ENCODE measurements at regions not wholly inside any gene's neighbourhood (a gene's known extent, or its start where the extent isn't known, plus 50 kb on each side); places are given as distances from the start of the nearest gene placed in this dataset.

DNA sequence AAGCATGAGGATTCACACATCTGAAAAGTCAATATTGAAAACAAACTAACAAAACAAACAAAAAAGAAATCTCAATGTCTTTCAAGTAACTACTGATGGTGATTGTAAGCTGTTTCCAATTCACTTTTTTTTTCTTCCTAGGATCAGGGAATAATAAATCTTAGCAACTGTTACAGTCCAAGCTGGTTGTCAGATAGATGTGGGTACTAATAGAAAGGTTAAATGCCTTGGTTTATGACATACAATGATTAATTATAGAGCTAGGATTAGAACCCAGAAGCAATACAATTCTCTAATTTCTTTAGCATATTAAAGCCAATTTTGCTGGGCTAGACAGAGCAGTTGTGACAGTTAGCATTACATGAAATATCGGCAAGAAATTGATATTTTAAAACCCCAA is 1301.6 kb downstream of the EPHA7 start:
- H3K27me3 Mint-ChIP-seq (ENCODE audit: low read depth): no peaks in the 10 kb centered on the region
- peaks cover 21% of the 10 kb centered on the region for H3K4me1 Mint-ChIP-seq
- H3K36me3 Mint-ChIP-seq (ENCODE audit: low read depth): no peaks in the 10 kb centered on the region
- TF ChIP-seq, protein P1, sequence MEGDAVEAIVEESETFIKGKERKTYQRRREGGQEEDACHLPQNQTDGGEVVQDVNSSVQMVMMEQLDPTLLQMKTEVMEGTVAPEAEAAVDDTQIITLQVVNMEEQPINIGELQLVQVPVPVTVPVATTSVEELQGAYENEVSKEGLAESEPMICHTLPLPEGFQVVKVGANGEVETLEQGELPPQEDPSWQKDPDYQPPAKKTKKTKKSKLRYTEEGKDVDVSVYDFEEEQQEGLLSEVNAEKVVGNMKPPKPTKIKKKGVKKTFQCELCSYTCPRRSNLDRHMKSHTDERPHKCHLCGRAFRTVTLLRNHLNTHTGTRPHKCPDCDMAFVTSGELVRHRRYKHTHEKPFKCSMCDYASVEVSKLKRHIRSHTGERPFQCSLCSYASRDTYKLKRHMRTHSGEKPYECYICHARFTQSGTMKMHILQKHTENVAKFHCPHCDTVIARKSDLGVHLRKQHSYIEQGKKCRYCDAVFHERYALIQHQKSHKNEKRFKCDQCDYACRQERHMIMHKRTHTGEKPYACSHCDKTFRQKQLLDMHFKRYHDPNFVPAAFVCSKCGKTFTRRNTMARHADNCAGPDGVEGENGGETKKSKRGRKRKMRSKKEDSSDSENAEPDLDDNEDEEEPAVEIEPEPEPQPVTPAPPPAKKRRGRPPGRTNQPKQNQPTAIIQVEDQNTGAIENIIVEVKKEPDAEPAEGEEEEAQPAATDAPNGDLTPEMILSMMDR (IDR thresholded peaks at IDR 0.05; ENCODE audit: unreplicated experiment in 3 of 3): no peak
- no peak overlapping the region for H3K4me3 Mint-ChIP-seq
- H3K9me3 Mint-ChIP-seq: no peaks in the 10 kb centered on the region
- no peak overlapping the region for H3K27ac Mint-ChIP-seq

DNA sequence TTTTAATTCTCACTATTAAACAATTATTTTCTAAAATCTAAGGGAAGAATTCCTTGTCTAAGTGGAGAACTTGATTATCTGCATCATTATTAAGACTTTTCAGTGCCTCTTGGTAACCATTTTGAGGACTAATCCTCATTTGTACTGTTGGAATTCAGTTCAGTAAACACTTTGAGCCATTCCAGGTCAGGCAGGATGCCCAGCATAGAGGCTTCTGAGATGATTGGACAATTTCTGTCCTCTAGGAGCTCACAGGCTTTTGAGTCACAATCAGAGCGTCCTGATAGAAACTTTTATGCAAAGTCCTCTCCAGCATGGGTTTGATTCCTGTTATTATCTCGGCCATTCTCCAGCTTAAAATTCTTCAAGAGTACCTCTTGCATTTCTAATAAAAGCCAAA is 1304.6 kb downstream of the EPHA7 start:
- Mint-ChIP-seq H3K4me3 (no peak overlapping the region), H3K4me1 (peaks cover 16% of the 10 kb centered on the region), H3K27me3 (ENCODE audit: low read depth) (no peaks in the 10 kb centered on the region), H3K27ac (no peak overlapping the region), H3K9me3 (peaks cover 4% of the 10 kb centered on the region), H3K36me3 (ENCODE audit: low read depth) (no peaks in the 10 kb centered on the region)
- TF ChIP-seq, protein P1 (IDR thresholded peaks at IDR 0.05; ENCODE audit: unreplicated experiment in 3 of 3): no peak

DNA sequence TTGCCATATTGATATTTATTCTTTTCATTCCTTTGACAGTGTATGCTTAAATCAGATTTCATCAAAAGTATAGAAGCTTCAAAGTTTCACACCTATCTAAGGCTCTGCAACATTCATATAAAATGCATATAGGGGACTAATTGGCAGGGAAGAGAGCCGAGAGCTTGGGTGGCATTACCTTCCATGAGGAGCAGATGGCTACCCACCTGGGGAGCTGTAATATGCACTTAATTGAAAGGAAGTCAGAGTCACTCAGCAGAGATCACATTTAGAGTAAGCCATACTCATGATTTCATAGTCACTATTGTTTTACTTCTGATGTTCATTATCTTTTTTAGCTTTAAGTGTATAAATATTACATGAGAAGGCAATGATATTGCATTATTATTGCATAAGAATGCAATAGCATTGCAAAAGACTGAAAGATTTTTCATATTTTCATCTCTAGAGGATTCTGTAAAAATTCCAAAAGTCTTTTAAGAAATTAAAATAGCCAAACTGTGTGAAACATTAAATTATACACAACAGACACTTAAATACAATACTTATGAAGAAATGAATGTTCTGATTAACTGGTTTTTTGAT is 1305.2 kb downstream of the EPHA7 start:
- no peak overlapping the region for H3K4me3 Mint-ChIP-seq
- H3K27me3 Mint-ChIP-seq (ENCODE audit: low read depth): no peaks in the 10 kb centered on the region
- peaks cover 4% of the 10 kb centered on the region for H3K9me3 Mint-ChIP-seq
- peaks cover 16% of the 10 kb centered on the region for H3K4me1 Mint-ChIP-seq
- H3K36me3 Mint-ChIP-seq (ENCODE audit: low read depth): no peaks in the 10 kb centered on the region
- TF ChIP-seq, protein P1 (IDR thresholded peaks at IDR 0.05; ENCODE audit: unreplicated experiment in 3 of 3): no peak
- no peak overlapping the region for H3K27ac Mint-ChIP-seq

DNA sequence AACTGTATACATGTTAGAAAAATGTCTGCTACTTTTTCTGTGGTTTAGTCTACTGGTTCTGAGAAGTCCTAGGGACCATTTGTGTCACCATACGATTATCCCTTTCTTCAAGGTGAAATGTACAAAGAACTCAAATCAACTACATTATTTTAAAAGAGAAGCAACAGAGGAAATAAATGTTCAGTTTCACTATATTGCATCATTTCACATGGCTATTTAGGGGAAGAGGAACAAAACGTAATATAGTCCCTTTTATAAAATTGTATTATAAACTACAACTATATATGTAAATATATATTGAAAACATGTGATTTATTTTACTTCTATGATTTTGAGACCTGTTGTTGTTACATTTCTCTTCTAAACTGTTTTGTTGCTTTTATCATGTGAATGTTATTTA is 1308.0 kb downstream of the EPHA7 start:
- Mint-ChIP-seq H3K4me3 (no peak overlapping the region), H3K36me3 (ENCODE audit: low read depth) (no peaks in the 10 kb centered on the region), H3K9me3 (peaks cover 21% of the 10 kb centered on the region), H3K4me1 (peaks cover 7% of the 10 kb centered on the region), H3K27ac (no peak overlapping the region), H3K27me3 (ENCODE audit: low read depth) (no peaks in the 10 kb centered on the region)
- TF ChIP-seq, protein P1 (IDR thresholded peaks at IDR 0.05; ENCODE audit: unreplicated experiment in 3 of 3): no peak

DNA sequence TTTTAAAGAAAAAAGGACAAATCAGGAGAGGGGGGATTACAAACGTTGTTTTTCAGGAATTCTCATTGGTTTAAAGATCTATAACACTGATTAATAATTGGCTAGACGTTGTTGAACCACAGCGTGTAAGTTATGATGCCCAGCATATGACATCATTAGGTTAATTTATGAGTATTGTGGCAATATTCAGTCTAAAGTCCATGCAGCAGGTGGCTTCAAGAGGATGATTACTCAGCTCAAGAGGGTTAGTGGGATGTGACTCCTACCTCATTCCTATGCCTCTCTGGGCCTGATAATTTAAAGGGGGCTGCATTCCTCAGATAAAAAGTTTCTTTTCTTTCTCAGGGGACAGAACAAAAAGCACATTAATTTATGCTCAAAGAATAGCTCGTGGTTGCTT is 1309.0 kb downstream of the EPHA7 start:
- TF ChIP-seq, protein P1 (IDR thresholded peaks at IDR 0.05; ENCODE audit: unreplicated experiment in 3 of 3): no peak

DNA sequence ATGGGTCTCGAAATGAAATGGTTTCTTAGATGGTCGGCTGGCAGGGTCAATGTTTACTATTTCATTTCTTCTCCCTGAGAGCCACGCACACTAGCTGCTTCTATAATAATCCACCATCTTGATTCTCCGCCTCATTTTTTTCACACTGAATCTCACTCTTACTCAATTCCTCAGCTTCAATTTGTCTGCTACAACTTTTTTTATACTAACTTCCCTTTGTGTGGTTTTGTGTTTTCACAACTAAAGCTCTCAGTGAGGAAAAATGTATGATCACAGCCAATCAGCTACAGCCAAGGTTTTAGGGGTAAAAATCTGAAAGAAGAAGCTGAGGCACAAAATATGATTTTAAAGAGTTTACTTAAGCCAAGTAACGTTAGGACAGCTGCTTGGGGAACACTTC is 1309.4 kb downstream of the EPHA7 start:
- Mint-ChIP-seq H3K27me3 (ENCODE audit: low read depth) (no peaks in the 10 kb centered on the region), H3K9me3 (peaks cover 30% of the 10 kb centered on the region), H3K4me3 (no peak overlapping the region), H3K4me1 (no peaks in the 10 kb centered on the region), H3K36me3 (ENCODE audit: low read depth) (no peaks in the 10 kb centered on the region), H3K27ac (no peak overlapping the region)
- TF ChIP-seq, protein P1 (IDR thresholded peaks at IDR 0.05; ENCODE audit: unreplicated experiment in 3 of 3): no peak

More for the DNA sequence above, 1309.0 kb downstream of the EPHA7 start:
- Mint-ChIP-seq H3K9me3 (peaks cover 27% of the 10 kb centered on the region), H3K27me3 (ENCODE audit: low read depth) (no peaks in the 10 kb centered on the region), H3K27ac (no peak overlapping the region), H3K4me1 (no peaks in the 10 kb centered on the region), H3K36me3 (ENCODE audit: low read depth) (no peaks in the 10 kb centered on the region), H3K4me3 (no peak overlapping the region)

Measured in nephron (organoid).